ENCODE measurements at regions not wholly inside any gene's neighbourhood (a gene's known extent, or its start where the extent isn't known, plus 50 kb on each side); places are given as distances from the start of the nearest gene placed in this dataset.
A peak's percentile ranks its signal among the peaks of the same experiment; 100 is the strongest.

GRCh38 chr20:22446613-22447446 is 137.5 kb downstream of the FOXA2 start:
- Histone ChIP-seq H3K79me2 (ENCODE audit: control insufficient read depth, insufficient read depth, low read length) (no peaks in the 10 kb centered on the region), H3K9me3 (replicated peaks; ENCODE audit: control insufficient read depth, insufficient read depth, low read depth, low read length) (no peaks in the 10 kb centered on the region), H3K27ac (ENCODE audit: extremely low read depth, low read depth, low read length) (no peak overlapping the region), H3K27me3 (ENCODE audit: control insufficient read depth in 2 of 2, insufficient read depth in 2 of 2, low read length in 2 of 2) (no peaks in the 10 kb centered on the region), H2AFZ (ENCODE audit: low read depth, low read length) (peak overlapping the region; percentile 76), H3K4me2 (ENCODE audit: insufficient read depth, low read length) (no peak overlapping the region; the same call in 1 of the 2 replicates), H3K36me3 (ENCODE audit: control insufficient read depth, insufficient read depth, low read length) (no peaks in the 10 kb centered on the region), H3K9ac (ENCODE audit: insufficient read depth in 1 of 2, low read depth in 2 of 2, low read length in 2 of 2) (no peak overlapping the region), H3K4me1 (replicated peaks in 1 of 2; ENCODE audit: control insufficient read depth in 2 of 2, insufficient read depth in 2 of 2, low read length in 2 of 2) (peaks cover 0 to 4% of the 10 kb centered on the region in 2 experiments; a peak in 2 of 5 replicates), H3K4me3 (no peak overlapping the region), H3K9me1 (ENCODE audit: control insufficient read depth, insufficient read depth, low read length) (no peaks in the 10 kb centered on the region), H4K20me1 (replicated peaks; ENCODE audit: control insufficient read depth, insufficient read depth, low read length) (no peaks in the 10 kb centered on the region)
- DNase-seq (ENCODE audit: extremely low read depth in 1 of 4, low spot score in 3 of 4) (no peak), FAIRE-seq (no peak), ATAC-seq (peak; percentile 35; the same call in 2 of the 3 replicates)
- intact Hi-C loops (cut with micrococcal nuclease) (no loop called here), in situ Hi-C loops (cut with MboI) (no loop called here)
- TF ChIP-seq CEBPB (tag; IDR thresholded peaks at IDR 0.05) = 0 out of 2 replicates have a peak, but pooled peaks have one; percentile 16
- TF ChIP-seq ETS1 (conservative IDR thresholded peaks at IDR 0.05; ENCODE audit: control insufficient read depth, low read depth, low read length) = no peak
- 26% methylated on average over 5 of the region's 5 CpGs for WGBS (ENCODE audit: insufficient coverage, low coverage, missing lambda C conversion rate)
- ChIA-PET CTCF (ENCODE audit: low intra/inter-chr PET ratio) (no interaction called here), POLR2A (no interaction called here)
- no TSS peak for BruUV-seq (replicated peaks)

- intact Hi-C loops (cut with micrococcal nuclease) = no loop called here
- FAIRE-seq = no peak
- Histone ChIP-seq H3K9ac (ENCODE audit: insufficient read depth in 1 of 2, low read depth in 2 of 2, low read length in 2 of 2) (no peak overlapping the region), H3K27ac (ENCODE audit: extremely low read depth, low read depth, low read length) (no peak overlapping the region), H3K36me3 (ENCODE audit: control insufficient read depth, insufficient read depth, low read length) (no peaks in the 10 kb centered on the region), H3K4me1 (replicated peaks in 1 of 2; ENCODE audit: control insufficient read depth in 2 of 2, insufficient read depth in 2 of 2, low read length in 2 of 2) (peaks cover 0 to 2% of the 10 kb centered on the region in 2 experiments; a peak in 1 of 5 replicates), H3K79me2 (ENCODE audit: control insufficient read depth, insufficient read depth, low read length) (no peaks in the 10 kb centered on the region), H3K9me1 (ENCODE audit: control insufficient read depth, insufficient read depth, low read length) (no peaks in the 10 kb centered on the region), H3K27me3 (ENCODE audit: control insufficient read depth in 2 of 2, insufficient read depth in 2 of 2, low read length in 2 of 2) (no peaks in the 10 kb centered on the region), H2AFZ (ENCODE audit: low read depth, low read length) (no peak overlapping the region), H3K9me3 (replicated peaks; ENCODE audit: control insufficient read depth, insufficient read depth, low read depth, low read length) (no peaks in the 10 kb centered on the region), H3K4me2 (ENCODE audit: insufficient read depth, low read length) (no peak overlapping the region), H3K4me3 (no peak overlapping the region), H4K20me1 (replicated peaks; ENCODE audit: control insufficient read depth, insufficient read depth, low read length) (no peaks in the 10 kb centered on the region)
- no TSS peak for BruUV-seq (replicated peaks)
- no peak for ATAC-seq
- POLR2A ChIA-PET = no interaction called here
- in situ Hi-C loops (cut with MboI) = no loop called here
- DNase-seq (ENCODE audit: extremely low read depth in 1 of 4, low spot score in 3 of 4) = no peak
- 98% methylated on average over 7 of the region's 7 CpGs for WGBS (ENCODE audit: insufficient coverage, low coverage, missing lambda C conversion rate)
- CTCF ChIA-PET (ENCODE audit: low intra/inter-chr PET ratio) = no interaction called here
- no peak for TF ChIP-seq GABPA (tag; conservative IDR thresholded peaks at IDR 0.05; ENCODE audit: low read depth)
- TF ChIP-seq BCLAF1 (IDR thresholded peaks at IDR 0.05; ENCODE audit: borderline replicate concordance in 1 of 2, control insufficient read depth in 1 of 2, low read depth in 2 of 2, low read length in 1 of 2) = no peak
- TF ChIP-seq ZEB2 (IDR thresholded peaks at IDR 0.05) = no peak
- no peak for TF ChIP-seq ZBED1 (IDR thresholded peaks at IDR 0.05)
- TF ChIP-seq THRAP3 (IDR thresholded peaks at IDR 0.05; ENCODE audit: borderline replicate concordance) = no peak
- TF ChIP-seq IRF9 (tag; IDR thresholded peaks at IDR 0.05) = no peak
- no peak for TF ChIP-seq KDM4B (IDR thresholded peaks at IDR 0.05; ENCODE audit: borderline replicate concordance in 2 of 2, low read depth in 1 of 2)
- no peak for TF ChIP-seq ZC3H8 (IDR thresholded peaks at IDR 0.05)
Observed at GRCh38 chr20:22442318-22442717, 142.1 kb downstream of the FOXA2 start.

Measured in K562 (cell line).